GM12892 (cell line): ENCODE measurements at regions not wholly inside any gene's neighbourhood (a gene's known extent, or its start where the extent isn't known, plus 50 kb on each side); places are given as distances from the start of the nearest gene placed in this dataset.

Source experiments
- DNase-seq: peaks from one replicate; pipeline ENCODE4 v3.0.0; 2011; ENCODE audit not compliant: insufficient read length
- FAIRE-seq: peaks from 2 replicates; lab custom pipeline; 2011; peaks lifted over from hg19 to GRCh38; lab: Jason Lieb, UNC
- POLR2A ChIP-seq: IDR thresholded peaks from 2 replicates; pipeline ENCODE4 v1.6.1; 2011; ENCODE audit warnings: low read depth, low read length, control low read depth
- POLR2AphosphoS5 ChIP-seq: IDR thresholded peaks from 2 replicates; pipeline ENCODE4 v1.6.1; 2011; ENCODE audit warnings: low read depth, low read length, control low read depth
- TAF1 ChIP-seq: IDR thresholded peaks from 2 replicates; pipeline ENCODE4 v1.6.1; 2011; ENCODE audit warnings: low read depth, mild to moderate bottlenecking, control low read depth, low read length, borderline replicate concordance

- FAIRE-seq (no peak), DNase-seq (no peak)
- TF ChIP-seq POLR2A (no peak), POLR2AphosphoS5 (no peak), TAF1 (no peak)
Observed at GRCh38 chr9:26313108-26313507, 579.5 kb downstream of the CAAP1 start.

GRCh38 chr9:26311463-26311995 is 581.1 kb downstream of the CAAP1 start:
- no peak for DNase-seq
- no peak for TF ChIP-seq POLR2A
- no peak for TF ChIP-seq TAF1
- TF ChIP-seq POLR2AphosphoS5, result no peak
- no peak for FAIRE-seq

- FAIRE-seq, result no peak
- no peak for DNase-seq
- TF ChIP-seq TAF1 (no peak), POLR2AphosphoS5 (no peak), POLR2A (no peak)
Observed at GRCh38 chr9:26310294-26310693, 582.3 kb downstream of the CAAP1 start.

GRCh38 chr9:26308328-26308727 is 584.3 kb downstream of the CAAP1 start:
- FAIRE-seq (no peak), DNase-seq (no peak)
- TF ChIP-seq POLR2AphosphoS5, result no peak
- no peak for TF ChIP-seq POLR2A
- no peak for TF ChIP-seq TAF1

- TF ChIP-seq POLR2AphosphoS5, result no peak
- no peak for TF ChIP-seq POLR2A
- TF ChIP-seq TAF1, result no peak
- DNase-seq, result no peak
- no peak for FAIRE-seq
Observed at GRCh38 chr9:26301659-26302058, 590.9 kb downstream of the CAAP1 start.

- no peak for TF ChIP-seq POLR2A
- no peak for TF ChIP-seq TAF1
- DNase-seq (no peak), FAIRE-seq (no peak)
Observed at GRCh38 chr9:26301046-26301445, 591.6 kb downstream of the CAAP1 start.

GRCh38 chr9:26296910-26297572 is 595.6 kb downstream of the CAAP1 start:
- TF ChIP-seq POLR2AphosphoS5 (no peak), TAF1 (no peak), POLR2A (no peak)
- no peak for DNase-seq
- no peak for FAIRE-seq

- no peak for DNase-seq
- TF ChIP-seq POLR2A, result no peak
- TF ChIP-seq POLR2AphosphoS5, result no peak
- no peak for TF ChIP-seq TAF1
- FAIRE-seq, result no peak
Observed at GRCh38 chr9:26292943-26293342, 599.7 kb downstream of the CAAP1 start.

- TF ChIP-seq POLR2A, result no peak
- no peak for TF ChIP-seq POLR2AphosphoS5
- TF ChIP-seq TAF1, result no peak
- no peak for FAIRE-seq
- no peak for DNase-seq
Observed at GRCh38 chr9:26271495-26272122, 593.4 kb upstream of the TUSC1 start.

GRCh38 chr9:26266146-26266793 is 588.0 kb upstream of the TUSC1 start:
- no peak for DNase-seq
- TF ChIP-seq POLR2AphosphoS5, result no peak
- TF ChIP-seq TAF1, result no peak
- TF ChIP-seq POLR2A, result no peak
- FAIRE-seq, result no peak
